IMR-90 (cell line): ENCODE measurements at regions not wholly inside any gene's neighbourhood (a gene's known extent, or its start where the extent isn't known, plus 50 kb on each side); places are given as distances from the start of the nearest gene placed in this dataset.

Experiments
- ATAC-seq: fragments of 200-7000 bp; cut with Tn5 transposase; 2 replicates; pipeline ENCODE4 v1.9.1; 2020; ENCODE audit warnings: low read depth, mild to moderate bottlenecking, moderate library complexity
- BruUV-seq: library from RNA; stranded (reverse); fragments of 400-500 nt; replicated peaks from 2 replicates; lab custom pipeline; 2021; lab: Mats Ljungman, UMichigan
- CTCF ChIA-PET: fragments of 300-600 bp; formaldehyde crosslinking; extraction: SDS; loops from one replicate; lab custom pipeline; 2021; ENCODE audit warnings: antibody characterized with exemption; lab: Yijun Ruan, JAX
- POLR2A ChIA-PET: fragments of 300-600 bp; sonication (Branson Sonifier 250); formaldehyde crosslinking; loops from one replicate; lab custom pipeline; 2022; ENCODE audit warnings: antibody characterized with exemption; ENCODE audit not compliant: unreplicated experiment; lab: Charles Lee
- DNase-seq: peaks from one replicate; pipeline ENCODE4 v3.0.0; 2013
- H2AFZ ChIP-seq: replicated peaks from 2 replicates; pipeline ENCODE3; 2013; ENCODE audit warnings: low read length, mild to moderate bottlenecking; ENCODE audit not compliant: poor library complexity
- H2AK5ac ChIP-seq: 2 replicates; pipeline ENCODE4 v1.6.1; 2013; ENCODE audit warnings: low read depth, low read length, inconsistent platforms
- H2AK9ac ChIP-seq: replicated peaks from 2 replicates; pipeline ENCODE3; 2013; ENCODE audit warnings: mild to moderate bottlenecking, low read depth, low read length, moderate library complexity; ENCODE audit not compliant: poor library complexity
- H2BK120ac ChIP-seq: 2 replicates; pipeline ENCODE4 v1.6.1; 2013; ENCODE audit warnings: low read depth, low read length, inconsistent platforms
- H2BK15ac ChIP-seq: 3 replicates; pipeline ENCODE4 v1.6.1; 2013; ENCODE audit warnings: low read depth, low read length, inconsistent platforms
- H2BK20ac ChIP-seq: 2 replicates; pipeline ENCODE4 v1.6.1; 2013; ENCODE audit warnings: low read depth, mild to moderate bottlenecking, inconsistent platforms, low read length, moderate library complexity
- H2BK5ac ChIP-seq: 2 replicates; pipeline ENCODE4 v1.6.1; 2013; ENCODE audit warnings: mild to moderate bottlenecking, low read depth, low read length, inconsistent platforms; ENCODE audit not compliant: poor library complexity, severe bottlenecking
- H3K14ac ChIP-seq: replicated peaks from 2 replicates; pipeline ENCODE4 v1.6.1; 2013; ENCODE audit warnings: low read depth, low read length, inconsistent platforms
- H3K18ac ChIP-seq: 2 replicates; pipeline ENCODE4 v1.6.1; 2013; ENCODE audit warnings: low read depth, low read length, control low read depth
- H3K23ac ChIP-seq: 2 replicates; pipeline ENCODE4 v1.6.1; 2013; ENCODE audit warnings: low read depth, low read length, inconsistent platforms
- H3K27ac ChIP-seq: 2 replicates; pipeline ENCODE4 v1.5.1; 2013; ENCODE audit warnings: mild to moderate bottlenecking, control low read depth, low read length; ENCODE audit not compliant: insufficient read depth
- H3K27me3 ChIP-seq: 2 replicates; pipeline ENCODE4 v1.6.1; 2013; ENCODE audit warnings: low read length; ENCODE audit not compliant: control insufficient read depth, insufficient read depth
- H3K36me3 ChIP-seq: 2 replicates; pipeline ENCODE4 v1.6.1; 2013; ENCODE audit warnings: low read length, mixed read lengths; ENCODE audit not compliant: control insufficient read depth, insufficient read depth
- H3K4ac ChIP-seq: 2 replicates; pipeline ENCODE4 v1.6.1; 2013; ENCODE audit warnings: low read depth, low read length, inconsistent platforms
- H3K4me1 ChIP-seq: 2 replicates; pipeline ENCODE4 v1.6.1; 2013; ENCODE audit warnings: low read length, mixed read lengths; ENCODE audit not compliant: control insufficient read depth, insufficient read depth
- H3K4me2 ChIP-seq: 2 replicates; pipeline ENCODE4 v1.6.1; 2013; ENCODE audit warnings: low read depth, mild to moderate bottlenecking, control low read depth, low read length, moderate library complexity
- H3K4me3 ChIP-seq: 2 replicates; pipeline ENCODE4 v1.5.1; 2013; ENCODE audit warnings: low read depth, mild to moderate bottlenecking, control low read depth, low read length, moderate library complexity; ENCODE audit not compliant: insufficient read depth
- H3K56ac ChIP-seq: 2 replicates; pipeline ENCODE4 v1.6.1; 2013; ENCODE audit warnings: low read length, inconsistent platforms; ENCODE audit not compliant: insufficient read depth; ENCODE audit errors: extremely low read depth
- H3K79me1 ChIP-seq, 2 experiments: 2 replicates each; pipeline ENCODE4 v1.6.1; 2013; ENCODE audit warnings: low read length in 2 of 2, inconsistent platforms in 1 of 2, low read depth in 1 of 2
- H3K9ac ChIP-seq: 2 replicates; pipeline ENCODE4 v1.6.1; 2013; ENCODE audit warnings: low read depth, low read length, control low read depth
- H3K9me1 ChIP-seq: 2 replicates; pipeline ENCODE4 v1.6.1; 2013; ENCODE audit warnings: low read length, inconsistent platforms; ENCODE audit not compliant: insufficient read depth
- H3K9me3 ChIP-seq: 2 replicates; pipeline ENCODE4 v1.6.1; 2013; ENCODE audit warnings: low read length; ENCODE audit not compliant: control insufficient read depth, insufficient read depth
- H4K20me1 ChIP-seq: 2 replicates; pipeline ENCODE4 v1.6.1; 2013; ENCODE audit warnings: low read length, inconsistent platforms; ENCODE audit not compliant: insufficient read depth
- H4K5ac ChIP-seq: 2 replicates; pipeline ENCODE4 v1.6.1; 2013; ENCODE audit warnings: mild to moderate bottlenecking, low read depth, low read length, control low read depth
- H4K8ac ChIP-seq, 2 experiments: 2 replicates each; pipeline ENCODE4 v1.6.1; 2013; ENCODE audit warnings: low read depth in 2 of 2, low read length in 2 of 2, control low read depth in 1 of 2, inconsistent platforms in 1 of 2
- H4K91ac ChIP-seq: 2 replicates; pipeline ENCODE4 v1.6.1; 2013; ENCODE audit warnings: low read depth, low read length, inconsistent platforms; ENCODE audit not compliant: insufficient read depth
- CEBPB ChIP-seq: IDR thresholded peaks from 2 replicates; pipeline ENCODE4 v1.6.1; 2012; ENCODE audit warnings: low read depth, low read length, improper control_type of control experiment
- FOS ChIP-seq: fragments of 150-350 bp; IDR thresholded peaks from 2 replicates; pipeline ENCODE4 v1.6.1; 2016; ENCODE audit warnings: low read depth, low read length
- SMC3 ChIP-seq: fragments of 150-350 bp; IDR thresholded peaks from 2 replicates; pipeline ENCODE4 v1.6.1; 2016; ENCODE audit warnings: low read depth, mild to moderate bottlenecking, antibody characterized with exemption, low read length, moderate library complexity
- WGBS, 2 experiments: methylation state at CpG; one replicate each; pipeline versions ENCODE4 v1.1.5 to v1.1.7; 2013; ENCODE audit warnings: missing lambda C conversion rate in 2 of 2; ENCODE audit not compliant: insufficient read length in 1 of 2; ENCODE audit errors: extremely low coverage in 2 of 2; 5-methylcytosine and 5-hydroxymethylcytosine counted together
- dilution Hi-C: fragments of 300-500 bp; cut with HindIII; formaldehyde crosslinking; loops from one replicate; pipeline ENCODE4 v1.14.3; 2018; ENCODE audit warnings: low sequenced_read_pairs; ENCODE audit not compliant: unreplicated experiment
- in situ Hi-C: fragments of 300-500 bp; cut with MboI; formaldehyde crosslinking; loops from 3 replicates; pipeline ENCODE4 v1.14.3; 2019; ENCODE audit warnings: low sequenced_read_pairs, inconsistent platforms, mixed read lengths
- intact Hi-C: fragments of 100-400 bp; cut with micrococcal nuclease; formaldehyde crosslinking; loops from 2 replicates; pipeline ENCODE4 v1.10.0; 2022

GRCh38 chr4:173464481-173464880, 65.5 kb downstream of the HAND2 start:
- WGBS, 2 experiments: no CpG with 5 or more reads among the region's 2 CpGs
- no peak overlapping the region for H2AFZ ChIP-seq
- H3K27ac ChIP-seq: no peak overlapping the region
- H4K5ac ChIP-seq: no peak overlapping the region
- H2AK9ac ChIP-seq: no peak overlapping the region
- TF ChIP-seq CEBPB (no peak), FOS (no peak), SMC3 (no peak)
- DNase-seq: no peak
- ChIA-PET POLR2A (no interaction called here), CTCF (no interaction called here)
- in situ Hi-C loops: no loop called here
- H4K91ac ChIP-seq: no peak overlapping the region
- no peaks in the 10 kb centered on the region for H3K27me3 ChIP-seq
- dilution Hi-C loops: no loop called here
- H3K9me3 ChIP-seq: no peaks in the 10 kb centered on the region
- no peak overlapping the region for H3K56ac ChIP-seq
- no peak overlapping the region for H3K18ac ChIP-seq
- H3K36me3 ChIP-seq: no peaks in the 10 kb centered on the region
- no peaks in the 10 kb centered on the region for H4K20me1 ChIP-seq
- no peak overlapping the region for H2BK15ac ChIP-seq
- no peak overlapping the region for H2BK5ac ChIP-seq
- H4K8ac ChIP-seq: no peak overlapping the region
- no peaks in the 10 kb centered on the region for H3K4me1 ChIP-seq
- no peak overlapping the region for H3K4me2 ChIP-seq
- H2AK5ac ChIP-seq: no peak overlapping the region
- H3K9ac ChIP-seq: no peak overlapping the region
- no peaks in the 10 kb centered on the region for H3K9me1 ChIP-seq
- no peaks in the 10 kb centered on the region for H3K79me1 ChIP-seq
- no peak overlapping the region for H3K4me3 ChIP-seq
- intact Hi-C loops: no loop called here
- H3K4ac ChIP-seq: no peak overlapping the region
- H2BK20ac ChIP-seq: no peak overlapping the region
- no TSS peak for BruUV-seq
- ATAC-seq: no peak
- no peak overlapping the region for H3K14ac ChIP-seq
- H3K23ac ChIP-seq: no peak overlapping the region
- no peak overlapping the region for H2BK120ac ChIP-seq
